HUES64 (cell line): ENCODE measurements at regions not wholly inside any gene's neighbourhood (a gene's known extent, or its start where the extent isn't known, plus 50 kb on each side); places are given as distances from the start of the nearest gene placed in this dataset.
"Not testable (repeated sequence)": the region's sequence is repeated elsewhere in the genome, so short reads cannot be mapped to it uniquely, and the experiment has no call there.

Experiments
- H3K27ac ChIP-seq: 2 replicates; pipeline ENCODE4 v1.7.0; 2013; ENCODE audit warnings: low read depth, low read length, inconsistent platforms
- H3K27me3 ChIP-seq: 2 replicates; pipeline ENCODE4 v1.6.1; 2013; ENCODE audit warnings: mild to moderate bottlenecking, low read length; ENCODE audit not compliant: insufficient read depth
- H3K36me3 ChIP-seq: 2 replicates; pipeline ENCODE4 v1.6.1; 2013; ENCODE audit warnings: mild to moderate bottlenecking, low read length; ENCODE audit not compliant: insufficient read depth
- H3K4me1 ChIP-seq: 2 replicates; pipeline ENCODE4 v1.6.1; 2013; ENCODE audit warnings: mild to moderate bottlenecking, low read length, moderate library complexity; ENCODE audit not compliant: insufficient read depth
- H3K4me3 ChIP-seq: 2 replicates; pipeline ENCODE4 v1.5.1; 2013; ENCODE audit warnings: mild to moderate bottlenecking, low read length, moderate library complexity
- H3K9ac ChIP-seq: 2 replicates; pipeline ENCODE4 v1.6.1; 2013; ENCODE audit warnings: mild to moderate bottlenecking, low read depth, low read length
- H3K9me3 ChIP-seq: 2 replicates; pipeline ENCODE4 v1.6.1; 2013; ENCODE audit warnings: low read depth, low read length; ENCODE audit not compliant: insufficient read depth
- WGBS: fragments of 150-250, 120-280 bp; methylation state at CpG from one replicate; pipeline ENCODE4 v1.1.7; 2013; ENCODE audit warnings: missing lambda C conversion rate; 5-methylcytosine and 5-hydroxymethylcytosine counted together

- Histone ChIP-seq H3K36me3 (no peaks in the 10 kb centered on the region), H3K27me3 (no peaks in the 10 kb centered on the region), H3K4me3 (no peak overlapping the region), H3K4me1 (peaks cover 7% of the 10 kb centered on the region), H3K27ac (no peak overlapping the region), H3K9me3 (no peaks in the 10 kb centered on the region), H3K9ac (no peak overlapping the region)
These were observed 556.7 kb upstream of the ACVR2A start for GRCh38 chr2:147288131-147288530.

- Histone ChIP-seq H3K27me3 (no peaks in the 10 kb centered on the region), H3K9ac (no peak overlapping the region), H3K4me1 (no peaks in the 10 kb centered on the region), H3K4me3 (no peak overlapping the region), H3K36me3 (no peaks in the 10 kb centered on the region), H3K9me3 (no peaks in the 10 kb centered on the region), H3K27ac (no peak overlapping the region)
- 90% methylated on average over 5 of the region's 6 CpGs for WGBS
These were observed 568.9 kb upstream of the ACVR2A start for GRCh38 chr2:147275943-147276342.

- no peak overlapping the region for H3K27ac ChIP-seq
- peaks cover 19% of the 10 kb centered on the region for H3K9me3 ChIP-seq
- WGBS, result 93% methylated on average over 1 of the region's 1 CpG
- no peak overlapping the region for H3K4me3 ChIP-seq
- H3K9ac ChIP-seq, result no peak overlapping the region
- H3K36me3 ChIP-seq, result no peaks in the 10 kb centered on the region
- no peaks in the 10 kb centered on the region for H3K4me1 ChIP-seq
- no peaks in the 10 kb centered on the region for H3K27me3 ChIP-seq
These were observed 571.2 kb upstream of the ACVR2A start for GRCh38 chr2:147273628-147274027.

DNA sequence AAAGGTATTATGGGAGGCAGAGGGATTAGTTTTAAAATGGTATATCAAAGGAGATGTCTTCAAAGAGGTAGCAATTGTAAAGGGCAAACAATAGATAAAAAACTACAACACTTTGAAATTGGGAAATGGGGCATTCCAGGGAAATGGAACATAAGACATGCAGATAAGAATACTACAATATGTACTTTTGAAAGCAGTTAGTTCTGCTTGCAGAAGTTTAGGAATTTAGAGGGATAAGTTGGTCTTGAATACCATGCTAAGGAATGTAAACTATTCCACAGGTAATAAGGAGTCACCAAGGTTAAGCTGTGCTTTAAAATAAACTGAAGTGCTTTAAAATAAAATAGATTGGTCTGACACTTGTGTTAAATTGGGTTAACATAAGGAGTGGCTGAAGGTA is 571.7 kb upstream of the ACVR2A start:
- Histone ChIP-seq H3K9ac (no peak overlapping the region), H3K9me3 (peaks cover 20% of the 10 kb centered on the region), H3K27ac (no peak overlapping the region)

GRCh38 chr2:147269581-147269980 is 575.2 kb upstream of the ACVR2A start:
- H3K27ac ChIP-seq, H3K27me3 ChIP-seq, H3K4me1 ChIP-seq, H3K36me3 ChIP-seq, H3K9ac ChIP-seq, H3K4me3 ChIP-seq: not testable (repeated sequence)
- peaks cover 20% of the 10 kb centered on the region for H3K9me3 ChIP-seq
- WGBS, result 98% methylated on average over 2 of the region's 2 CpGs

More for the DNA sequence above, 571.7 kb upstream of the ACVR2A start:
- H3K27me3 ChIP-seq, result no peaks in the 10 kb centered on the region
- no peaks in the 10 kb centered on the region for H3K36me3 ChIP-seq
- no peaks in the 10 kb centered on the region for H3K4me1 ChIP-seq
- H3K4me3 ChIP-seq, result no peak overlapping the region

DNA sequence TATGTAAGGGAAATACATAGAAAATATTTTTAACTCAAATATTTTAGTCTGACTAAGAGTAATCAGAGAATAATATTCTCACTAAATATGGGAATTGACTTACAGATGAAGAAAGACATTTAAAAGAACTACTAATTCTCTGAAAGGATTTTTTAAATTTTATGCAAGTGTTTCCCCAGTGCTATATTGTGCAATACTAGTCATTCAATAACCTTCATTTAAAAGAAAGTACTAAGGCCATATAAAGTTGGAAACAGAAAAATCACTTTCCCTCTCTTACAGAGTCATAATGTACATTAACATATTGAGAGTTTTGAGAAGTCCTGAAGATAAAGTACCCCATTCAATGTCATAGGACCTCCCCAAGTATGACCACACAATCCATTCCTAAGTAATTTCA is 584.6 kb upstream of the ACVR2A start:
- Histone ChIP-seq H3K9me3 (no peaks in the 10 kb centered on the region), H3K27ac (no peak overlapping the region), H3K27me3 (no peaks in the 10 kb centered on the region), H3K9ac (no peak overlapping the region), H3K4me1 (no peaks in the 10 kb centered on the region), H3K4me3 (no peak overlapping the region), H3K36me3 (no peaks in the 10 kb centered on the region)

GRCh38 chr2:147255812-147256211 is 589.0 kb upstream of the ACVR2A start:
- H3K36me3 ChIP-seq, result no peaks in the 10 kb centered on the region
- H3K9me3 ChIP-seq, result 0 out of 2 replicates have a peak, but pooled peaks cover 4% of the 10 kb centered on the region
- no peak overlapping the region for H3K9ac ChIP-seq
- WGBS, result 86% methylated on average over 1 of the region's 1 CpG
- H3K4me1 ChIP-seq, result no peaks in the 10 kb centered on the region
- H3K27me3 ChIP-seq, result no peaks in the 10 kb centered on the region
- no peak overlapping the region for H3K27ac ChIP-seq
- no peak overlapping the region for H3K4me3 ChIP-seq

DNA sequence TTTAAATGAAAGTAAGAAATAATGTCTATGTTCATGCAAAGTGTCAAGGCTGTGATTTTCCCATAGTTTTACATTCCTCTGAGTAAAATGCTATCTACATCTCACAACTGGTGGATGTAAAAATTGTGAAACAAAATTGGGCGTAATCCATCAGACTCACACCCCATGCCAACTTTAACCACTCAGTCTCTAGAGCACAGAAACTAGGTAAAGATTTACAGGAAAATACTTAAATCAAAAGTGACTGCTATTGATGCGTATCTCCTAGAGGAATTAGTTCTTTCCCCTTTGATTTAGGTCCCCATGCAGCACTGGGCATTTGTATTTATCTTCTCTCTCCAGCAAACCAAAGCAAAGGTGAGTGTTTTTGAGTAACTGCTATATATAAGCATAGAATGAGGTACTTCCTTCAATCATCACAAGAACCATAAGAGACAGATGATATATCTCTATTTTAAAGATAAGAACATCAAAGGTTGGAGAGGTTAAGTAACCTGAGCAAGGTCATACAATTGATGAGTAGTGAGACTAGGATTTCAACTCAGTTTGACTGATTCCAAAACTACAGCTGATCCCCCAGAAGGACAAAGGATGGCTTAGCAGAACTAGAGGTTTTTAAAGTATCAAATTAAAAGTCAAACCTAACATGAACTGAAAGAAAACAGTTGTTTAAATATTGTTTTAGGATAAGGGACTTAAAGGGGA is 594.0 kb upstream of the ACVR2A start:
- WGBS, result 100% methylated on average over 1 of the region's 2 CpGs
- Histone ChIP-seq H3K9me3 (0 out of 2 replicates have a peak, but pooled peaks cover 4% of the 10 kb centered on the region), H3K9ac (no peak overlapping the region), H3K4me3 (no peak overlapping the region), H3K27me3 (no peaks in the 10 kb centered on the region), H3K4me1 (no peaks in the 10 kb centered on the region), H3K36me3 (no peaks in the 10 kb centered on the region), H3K27ac (no peak overlapping the region)

- Histone ChIP-seq H3K9ac (no peak overlapping the region), H3K9me3 (0 out of 2 replicates have a peak, but pooled peaks cover 4% of the 10 kb centered on the region), H3K4me1 (no peaks in the 10 kb centered on the region), H3K36me3 (no peaks in the 10 kb centered on the region), H3K27ac (no peak overlapping the region), H3K27me3 (no peaks in the 10 kb centered on the region), H3K4me3 (no peak overlapping the region)
- 100% methylated on average over 2 of the region's 2 CpGs for WGBS
These were observed 597.1 kb upstream of the ACVR2A start for GRCh38 chr2:147247749-147248148.

DNA sequence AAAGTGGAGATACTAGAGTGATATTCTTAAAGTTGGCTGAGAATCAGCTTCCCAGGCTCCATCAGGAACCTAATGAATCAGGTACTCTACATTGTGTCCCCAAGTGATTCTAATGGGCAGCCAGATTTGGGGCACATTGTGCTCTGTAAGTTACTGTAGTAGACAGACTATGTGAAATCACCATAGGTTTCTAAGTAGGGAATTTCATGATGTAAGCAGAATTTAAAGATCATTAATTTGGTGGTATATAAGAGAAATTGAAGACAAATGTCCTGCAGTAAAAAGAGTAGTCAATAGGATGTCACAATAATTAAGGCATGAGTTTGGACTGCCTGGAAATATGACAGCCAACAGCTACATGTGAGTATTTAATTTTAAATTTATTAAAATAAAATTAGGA is 602.4 kb upstream of the ACVR2A start:
- Histone ChIP-seq H3K36me3 (no peaks in the 10 kb centered on the region), H3K27ac (no peak overlapping the region), H3K9ac (no peak overlapping the region), H3K27me3 (no peaks in the 10 kb centered on the region), H3K9me3 (no peaks in the 10 kb centered on the region), H3K4me1 (no peaks in the 10 kb centered on the region), H3K4me3 (no peak overlapping the region)

DNA sequence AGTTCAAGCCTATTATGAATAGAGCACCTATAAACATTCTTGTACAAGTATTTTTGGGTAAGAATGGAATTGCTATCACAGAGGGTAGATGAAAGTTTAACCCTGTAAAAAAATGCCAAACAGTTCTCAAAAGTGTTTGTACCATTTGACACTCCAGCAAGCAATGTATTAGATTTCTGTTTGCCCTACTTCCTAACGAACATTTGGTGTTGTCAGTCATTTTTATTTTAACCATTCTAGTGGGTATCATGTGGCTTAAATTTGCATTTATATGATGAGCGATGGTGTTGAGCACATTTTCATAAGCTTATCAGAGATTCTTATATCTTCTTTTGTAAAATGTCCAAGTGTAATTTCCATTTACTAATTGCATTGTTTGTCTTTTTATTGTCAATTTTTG is 608.2 kb upstream of the ACVR2A start:
- Histone ChIP-seq H3K9ac (no peak overlapping the region), H3K27me3 (no peaks in the 10 kb centered on the region), H3K27ac (no peak overlapping the region), H3K36me3 (no peaks in the 10 kb centered on the region), H3K4me1 (no peaks in the 10 kb centered on the region), H3K4me3 (no peak overlapping the region), H3K9me3 (no peaks in the 10 kb centered on the region)
- 100% methylated on average over 1 of the region's 2 CpGs for WGBS

GRCh38 chr2:147232225-147232669 is 612.6 kb upstream of the ACVR2A start:
- Histone ChIP-seq H3K27me3 (no peaks in the 10 kb centered on the region), H3K4me3 (no peak overlapping the region), H3K4me1 (no peaks in the 10 kb centered on the region), H3K9me3 (no peaks in the 10 kb centered on the region), H3K27ac (no peak overlapping the region), H3K36me3 (no peaks in the 10 kb centered on the region), H3K9ac (no peak overlapping the region)
- WGBS, result 92% methylated on average over 3 of the region's 3 CpGs
